Fibroblast of villous mesenchyme (primary cell): ENCODE measurements at regions not wholly inside any gene's neighbourhood (a gene's known extent, or its start where the extent isn't known, plus 50 kb on each side); places are given as distances from the start of the nearest gene placed in this dataset.

Source experiments
- DNase-seq: peaks from one replicate; pipeline ENCODE4 v3.0.0-alpha.2; 2010; ENCODE audit warnings: low read depth
- H3K4me3 ChIP-seq: 2 replicates; pipeline ENCODE4 v1.5.1; 2011; ENCODE audit warnings: low read depth, mild to moderate bottlenecking, low read length
- CTCF ChIP-seq: IDR thresholded peaks from 2 replicates; pipeline ENCODE4 v1.5.1; 2012; ENCODE audit warnings: low read depth, mild to moderate bottlenecking, low read length; ENCODE audit not compliant: insufficient read depth

GRCh38 chr18:69109686-69110085 lies 291.0 kb upstream of the DOK6 start:
- no peak for TF ChIP-seq CTCF
- peak; percentile 19 for DNase-seq
- H3K4me3 ChIP-seq, result no peak overlapping the region

GRCh38 chr18:69120833-69121232 lies 279.9 kb upstream of the DOK6 start:
- H3K4me3 ChIP-seq, result no peak overlapping the region
- DNase-seq, result no peak
- no peak for TF ChIP-seq CTCF

GRCh38 chr18:69123421-69123820 lies 277.3 kb upstream of the DOK6 start:
- TF ChIP-seq CTCF, result no peak
- H3K4me3 ChIP-seq, result no peak overlapping the region
- no peak for DNase-seq

GRCh38 chr18:69127873-69128500 lies 272.7 kb upstream of the DOK6 start:
- no peak for TF ChIP-seq CTCF
- H3K4me3 ChIP-seq, result no peak overlapping the region
- peak; percentile 44 for DNase-seq

- TF ChIP-seq CTCF, result no peak
- no peak overlapping the region for H3K4me3 ChIP-seq
Measured at GRCh38 chr18:69128566-69128965, 272.1 kb upstream of the DOK6 start.

GRCh38 chr18:69128978-69129377 lies 271.7 kb upstream of the DOK6 start:
- H3K4me3 ChIP-seq, result no peak overlapping the region
- DNase-seq, result no peak
- TF ChIP-seq CTCF, result no peak

More at GRCh38 chr18:69128566-69128965, 272.1 kb upstream of the DOK6 start:
- no peak for DNase-seq

- no peak for TF ChIP-seq CTCF
Measured at GRCh38 chr18:69138088-69138487, 262.6 kb upstream of the DOK6 start.

More at GRCh38 chr18:69138088-69138487, 262.6 kb upstream of the DOK6 start:
- H3K4me3 ChIP-seq, result no peak overlapping the region
- DNase-seq, result no peak
